ENCODE measurements at regions not wholly inside any gene's neighbourhood (a gene's known extent, or its start where the extent isn't known, plus 50 kb on each side); places are given as distances from the start of the nearest gene placed in this dataset.

DNA sequence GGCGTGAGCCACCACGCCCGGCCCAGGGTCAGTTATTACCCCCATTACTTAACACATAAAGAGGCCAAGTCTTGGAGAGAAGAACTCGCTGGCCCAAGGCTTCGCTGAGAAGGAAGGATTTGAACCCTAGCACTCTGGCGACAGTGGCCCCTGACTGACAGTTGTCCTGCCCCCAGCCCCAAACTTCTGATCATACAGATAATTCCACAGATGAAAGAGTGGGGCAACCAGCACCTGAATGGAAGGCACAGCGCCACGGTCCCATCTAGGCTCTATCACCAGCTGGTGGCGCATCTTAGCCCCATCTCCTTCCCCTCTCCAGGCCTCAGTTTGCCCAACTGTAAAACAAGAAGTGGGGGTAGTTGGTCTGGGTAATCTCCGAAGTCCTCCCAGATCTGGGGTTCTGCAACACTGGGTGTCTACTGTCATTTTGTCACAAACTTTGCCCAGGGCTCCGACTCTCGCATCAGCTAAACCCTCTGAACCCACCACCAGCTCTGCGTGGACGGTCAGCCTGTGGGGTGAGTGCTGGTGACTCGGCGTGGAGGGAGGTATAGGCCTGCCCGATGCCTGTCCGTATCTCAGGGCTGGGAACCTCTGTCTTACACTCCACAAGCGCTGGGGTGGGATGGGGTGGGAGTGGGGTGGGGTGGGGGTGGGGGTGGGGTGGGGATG is 209.3 kb downstream of the C9orf50 start:
- DNase-seq = no peak

DNA sequence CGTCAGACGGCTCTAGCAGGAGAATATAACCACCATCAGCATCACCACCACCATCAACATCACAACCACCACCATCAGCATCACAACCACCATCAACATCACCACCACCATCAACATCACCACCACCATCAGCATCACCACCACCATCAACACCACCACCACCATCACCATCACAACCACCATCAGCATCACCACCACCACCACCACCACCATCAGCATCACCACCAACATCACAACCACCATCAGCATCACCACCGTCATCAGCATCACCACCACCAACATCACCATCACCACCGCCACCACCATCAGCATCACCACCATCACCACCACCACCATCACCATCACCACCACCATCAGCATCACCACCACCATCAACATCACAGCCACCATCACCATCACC is 210.7 kb downstream of the C9orf50 start:
- DNase-seq = no peak

DNA sequence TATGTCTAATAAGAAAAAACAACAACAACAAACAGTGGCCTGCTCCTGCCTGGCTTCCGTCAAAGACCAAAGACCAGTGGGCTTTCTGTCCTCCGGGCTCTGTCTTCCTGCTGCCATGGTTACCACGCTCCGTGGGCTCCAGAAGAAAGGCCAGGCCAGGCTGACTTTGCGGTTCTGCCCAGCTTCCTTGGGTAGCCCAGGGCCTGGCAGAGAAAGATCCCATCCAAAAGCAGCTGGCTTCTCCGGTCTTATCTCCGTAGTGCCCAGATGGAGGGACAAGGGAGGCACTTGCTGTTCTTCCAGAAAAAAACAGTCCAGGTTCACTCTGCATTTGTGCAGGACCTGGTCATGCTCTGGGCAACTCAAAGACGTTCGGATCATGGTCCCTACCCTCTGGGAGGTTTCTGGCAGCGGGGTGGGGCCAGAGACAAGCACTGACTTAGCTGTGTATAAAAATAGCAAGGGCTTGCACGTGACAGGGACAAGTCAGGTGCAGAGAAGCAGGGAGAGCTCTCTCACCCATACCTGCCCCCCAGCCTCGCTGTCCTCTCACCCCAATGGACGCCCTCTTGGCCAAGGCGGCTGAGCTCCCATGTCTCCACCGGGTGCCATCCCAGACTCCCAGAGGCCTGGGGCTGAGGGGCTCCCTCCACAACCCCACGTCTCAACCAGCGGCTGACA is 212.2 kb downstream of the C9orf50 start:
- DNase-seq = no peak

DNA sequence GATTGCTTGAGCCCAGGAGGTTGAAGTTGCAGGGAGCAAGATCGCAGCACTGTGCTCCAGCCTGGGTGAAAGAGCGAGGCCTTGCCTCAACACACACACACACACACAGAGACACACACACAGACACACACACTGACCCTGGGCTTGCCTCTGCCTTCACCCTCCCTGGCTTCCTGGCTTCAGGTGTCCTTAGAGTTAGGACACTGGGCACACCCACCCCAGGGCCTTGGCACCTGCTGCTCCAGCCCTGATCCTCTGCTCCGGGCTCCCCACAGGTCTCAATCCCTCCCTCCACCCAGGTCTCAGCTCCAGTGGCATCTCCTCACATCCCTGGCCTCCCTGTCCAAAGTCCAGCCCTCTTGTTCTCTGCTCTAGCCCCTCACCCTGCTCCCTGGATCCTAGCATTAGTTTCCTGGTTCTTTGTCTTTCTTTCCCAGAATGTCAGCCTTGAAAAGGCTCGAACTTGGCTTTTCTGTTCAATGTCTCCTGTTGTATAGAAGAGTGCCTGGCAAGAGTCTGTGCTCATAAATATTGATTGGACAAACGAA is 212.9 kb downstream of the C9orf50 start:
- no peak for DNase-seq

DNA sequence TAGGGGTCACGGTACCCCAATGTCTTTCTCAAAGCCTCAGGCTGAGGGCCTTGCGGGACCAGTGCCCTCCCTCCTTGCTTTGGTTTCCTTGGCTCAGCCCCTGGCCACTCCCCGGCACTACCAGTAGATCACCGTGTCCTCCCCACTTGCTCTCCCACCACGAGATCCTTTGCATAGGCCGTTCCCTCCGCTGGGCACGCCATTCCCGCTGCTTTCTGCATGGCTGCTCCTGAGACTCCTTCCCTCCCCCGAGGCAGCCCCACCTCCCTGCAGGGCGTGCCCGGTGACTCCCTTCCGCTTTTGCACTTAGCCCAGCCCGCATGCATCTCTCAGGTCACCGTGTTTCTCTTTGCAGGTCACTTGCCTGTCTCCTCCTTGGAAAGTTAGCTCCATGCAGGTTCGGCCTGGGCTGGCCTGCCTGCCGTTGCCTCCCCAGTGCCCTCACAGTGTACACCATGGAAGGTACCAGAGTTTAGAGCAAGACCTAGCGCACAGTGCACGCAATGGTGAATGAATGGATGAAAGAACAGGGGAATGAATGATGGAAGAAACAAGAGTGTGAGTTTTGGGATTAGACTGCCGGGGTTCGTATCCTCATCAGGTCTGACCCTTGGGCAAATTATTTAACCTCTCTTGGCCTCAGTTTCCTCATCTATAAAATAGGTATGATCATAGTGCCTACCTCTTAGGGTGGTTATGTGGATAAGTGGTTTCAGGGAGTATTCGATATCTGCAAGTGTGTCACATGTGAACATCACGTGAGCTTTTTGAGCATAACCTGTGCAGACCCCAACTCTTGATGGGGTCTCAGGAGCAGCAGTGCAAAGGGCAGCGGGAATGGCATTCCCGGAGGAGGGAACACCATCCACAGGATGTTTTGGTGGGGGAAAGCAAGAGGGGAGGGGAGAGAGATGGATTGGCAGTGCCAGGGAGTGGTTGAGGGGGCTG is 214.3 kb downstream of the C9orf50 start:
- DNase-seq = no peak

DNA sequence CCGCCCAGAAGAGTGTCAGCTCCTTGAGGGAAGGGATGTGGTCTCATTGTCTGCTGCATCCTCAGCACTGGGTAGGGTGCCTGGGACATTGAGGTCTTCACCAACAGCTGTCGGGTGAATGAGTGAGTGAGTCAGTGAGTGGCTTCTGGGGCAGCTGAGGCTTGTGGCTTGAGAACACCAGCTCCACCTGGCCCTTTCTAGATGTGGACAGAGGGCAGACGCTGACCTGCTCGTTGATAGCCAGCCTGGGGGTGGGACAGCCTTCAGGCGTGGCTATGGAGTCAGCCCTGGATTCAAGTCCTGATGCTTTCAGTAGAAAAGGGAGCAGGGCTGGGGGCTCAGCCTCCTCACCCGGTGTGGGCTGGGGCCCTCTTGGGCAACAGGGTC is 215.1 kb downstream of the C9orf50 start:
- DNase-seq = no peak

DNA sequence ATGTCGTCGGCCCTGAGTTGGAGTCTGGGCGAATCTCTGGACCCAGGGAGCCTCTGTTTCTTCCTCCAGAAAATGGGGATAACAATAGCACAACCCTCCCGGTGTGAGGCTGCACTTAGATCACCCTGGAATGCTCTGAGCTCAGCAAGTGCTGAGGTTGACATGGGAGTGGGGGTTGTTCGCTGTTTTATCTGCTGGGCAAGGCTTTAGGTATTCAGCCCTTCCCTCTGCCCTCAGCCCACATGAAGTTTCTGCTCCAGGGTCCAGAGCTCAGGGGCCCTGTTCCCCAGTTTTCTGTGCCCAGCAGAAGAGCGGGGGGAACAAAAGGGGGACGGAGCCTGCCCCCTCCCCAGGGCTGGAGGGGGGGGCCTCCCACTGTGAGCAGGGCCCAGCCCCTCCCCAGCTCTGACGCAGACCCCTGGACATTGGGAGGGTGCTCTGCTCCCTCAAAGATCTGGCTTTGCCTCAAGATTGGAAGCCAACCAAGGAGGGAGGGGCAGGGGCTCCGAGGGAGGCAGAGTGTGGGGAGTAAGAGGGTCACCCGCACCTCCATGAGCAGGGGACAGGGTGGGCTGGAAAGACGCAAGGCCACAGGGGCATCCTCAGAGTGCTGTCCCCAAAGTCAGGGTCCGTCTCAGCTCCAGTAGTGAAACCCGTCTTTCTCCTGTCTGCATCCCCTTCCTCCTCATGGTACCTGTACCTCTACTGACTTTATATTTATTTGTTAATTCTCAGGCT is 215.6 kb downstream of the C9orf50 start:
- DNase-seq = no peak

DNA sequence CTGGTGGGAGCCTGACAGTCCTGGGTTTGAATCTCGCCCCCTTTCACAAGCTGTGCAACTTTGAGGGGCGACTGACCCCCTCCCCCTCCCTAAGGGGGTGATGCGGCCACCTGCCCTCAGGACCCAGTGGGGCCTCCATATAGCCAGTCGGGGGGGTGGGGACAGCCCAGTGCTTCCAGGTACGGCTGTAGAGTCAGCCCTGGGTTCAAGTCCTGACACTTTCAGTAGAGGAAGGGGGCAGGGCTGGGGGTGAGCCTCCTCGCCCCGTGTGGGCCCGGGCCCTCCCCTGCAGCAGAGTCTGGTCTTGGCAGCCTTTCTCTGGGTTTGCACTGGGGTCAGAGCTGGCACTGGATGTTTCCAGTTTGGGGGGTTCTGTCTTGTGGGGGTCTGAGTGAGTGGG is 216.3 kb downstream of the C9orf50 start:
- no peak for DNase-seq

DNA sequence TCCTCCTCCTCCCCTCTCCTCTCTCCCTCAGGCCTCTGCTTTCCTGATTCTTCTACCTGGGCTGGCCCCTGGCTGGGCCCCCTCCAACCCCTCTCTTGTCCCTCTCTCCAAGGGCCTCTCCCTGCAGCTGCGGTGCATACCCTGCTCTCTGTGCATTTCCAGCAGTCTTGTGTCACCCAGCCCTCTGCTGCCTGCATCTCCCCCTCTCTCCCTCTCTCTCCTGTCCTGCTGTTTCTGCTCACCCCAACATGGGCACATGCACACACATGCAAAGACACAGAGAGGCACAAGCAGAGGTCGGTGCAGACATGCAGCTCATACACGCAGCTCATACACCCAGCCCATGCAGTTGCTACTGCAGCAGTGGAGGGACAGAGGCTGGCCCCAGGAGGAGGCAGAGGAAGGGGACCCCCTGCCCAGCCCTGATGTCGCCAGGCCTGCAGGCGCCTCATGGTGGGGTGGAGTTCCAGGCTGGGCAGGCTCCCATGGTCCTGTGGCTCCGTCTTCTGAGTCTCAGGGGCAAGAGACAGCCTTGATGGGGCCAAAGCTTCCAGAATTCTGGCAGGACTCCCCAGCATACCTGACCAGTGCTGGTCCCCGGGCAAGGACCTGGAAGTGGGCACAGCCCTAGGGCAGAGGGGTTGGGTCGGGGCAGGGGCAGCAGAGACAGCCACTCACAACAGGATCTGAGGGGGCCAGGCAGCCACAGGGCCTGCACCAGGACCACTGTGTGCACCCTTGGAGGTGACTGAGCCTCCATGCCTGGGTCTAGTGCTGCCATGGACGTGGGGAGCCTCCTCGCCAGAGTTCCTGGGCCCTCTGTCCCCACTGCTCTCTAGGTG is 216.9 kb downstream of the C9orf50 start:
- DNase-seq = no peak

DNA sequence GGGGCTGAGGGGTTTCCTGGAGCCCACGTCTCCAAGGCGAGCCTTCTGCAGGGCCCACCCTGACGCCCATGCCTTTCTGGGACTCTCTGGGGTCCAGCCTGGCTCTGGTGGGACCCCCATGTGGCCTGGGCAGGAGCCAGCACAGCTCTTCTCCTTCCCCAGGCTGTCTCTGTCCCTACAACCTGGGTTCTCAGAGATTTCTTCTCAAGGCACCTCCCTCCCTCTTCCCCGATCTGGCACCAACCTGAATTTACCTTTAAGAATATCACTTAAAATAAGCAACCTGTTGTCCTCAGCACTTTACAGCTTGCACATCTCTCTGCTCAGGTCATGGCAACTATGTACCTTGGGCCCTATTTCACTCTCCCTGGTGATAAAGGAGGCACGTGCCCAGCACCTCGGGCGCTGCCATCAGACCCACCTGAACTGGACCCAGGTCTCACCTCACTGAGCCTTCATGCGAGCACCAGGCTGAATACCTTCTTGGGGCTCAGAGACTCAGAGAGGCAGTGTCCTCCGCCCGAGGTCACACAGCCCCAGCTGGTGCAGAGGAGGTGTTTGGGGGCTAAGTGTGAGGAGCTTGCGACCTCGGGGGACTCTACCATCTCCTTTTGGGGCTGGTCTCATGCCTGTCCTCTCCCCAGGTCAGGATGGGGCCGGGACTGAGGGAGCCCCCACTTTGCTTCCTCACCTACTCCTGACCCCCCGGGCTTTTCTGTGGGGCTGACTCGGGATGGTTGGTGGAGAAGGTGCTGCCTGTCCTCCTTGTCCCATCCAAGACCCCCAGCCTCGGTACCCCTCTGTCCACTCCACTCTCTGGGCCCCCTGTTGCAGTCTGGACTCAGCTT is 217.7 kb downstream of the C9orf50 start:
- DNase-seq = no peak

DNA sequence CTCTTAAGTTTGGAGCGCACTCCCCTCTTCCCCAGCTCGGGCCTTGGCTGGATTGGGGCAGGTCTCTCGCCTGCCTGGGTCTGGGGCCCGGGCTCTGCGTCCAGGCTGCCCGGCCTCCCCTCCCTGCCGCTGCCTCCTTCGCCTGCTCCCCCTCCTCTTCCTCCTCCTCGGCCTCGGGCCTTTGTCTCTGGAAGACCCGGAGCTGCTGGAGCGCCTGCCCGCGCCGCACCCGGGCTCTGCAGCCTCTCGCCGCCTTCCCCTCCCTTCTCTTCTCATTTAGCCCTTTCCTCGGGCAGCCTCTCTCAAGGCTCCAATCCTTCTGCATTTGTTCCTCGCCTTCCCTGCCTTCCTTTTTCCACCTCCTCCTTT is 218.5 kb downstream of the C9orf50 start:
- DNase-seq = no peak

DNA sequence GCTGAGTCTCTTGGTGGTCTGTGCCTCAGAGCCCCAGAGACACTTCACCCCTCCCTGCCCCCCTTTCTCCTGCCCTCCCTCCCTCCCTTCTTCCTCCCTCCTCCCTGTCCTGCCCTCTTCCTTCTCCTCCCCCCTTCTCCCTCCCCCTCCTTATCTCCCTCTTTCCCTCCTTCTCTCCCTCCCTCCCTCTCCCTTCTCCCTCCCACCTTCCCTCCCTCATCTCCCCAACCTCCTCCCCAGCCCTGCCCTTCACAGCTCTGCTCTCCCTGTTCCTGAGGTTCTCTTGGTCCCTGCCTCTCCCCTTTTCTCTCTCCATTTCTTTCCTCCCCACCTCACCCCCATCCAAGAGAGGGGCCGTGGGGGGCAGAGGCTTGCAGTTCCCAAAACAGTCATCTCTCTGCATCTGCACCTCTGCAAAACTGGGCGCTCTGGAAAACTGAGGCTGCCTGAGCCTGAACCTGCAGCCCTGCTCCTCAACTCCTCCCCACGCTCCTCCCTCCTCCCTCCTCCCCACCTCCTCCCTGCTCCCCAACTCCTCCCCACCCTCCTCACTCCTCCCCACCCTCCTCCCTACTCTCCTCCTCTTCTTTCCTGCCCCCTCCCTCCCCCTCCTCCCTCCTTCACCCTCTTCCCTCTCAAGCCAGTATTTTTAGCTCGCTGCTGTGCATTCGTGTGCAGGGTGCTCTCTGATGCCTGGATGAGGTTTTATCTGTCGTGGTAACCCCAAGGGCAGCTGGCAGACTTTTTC is 219.1 kb downstream of the C9orf50 start:
- DNase-seq = no peak

DNA sequence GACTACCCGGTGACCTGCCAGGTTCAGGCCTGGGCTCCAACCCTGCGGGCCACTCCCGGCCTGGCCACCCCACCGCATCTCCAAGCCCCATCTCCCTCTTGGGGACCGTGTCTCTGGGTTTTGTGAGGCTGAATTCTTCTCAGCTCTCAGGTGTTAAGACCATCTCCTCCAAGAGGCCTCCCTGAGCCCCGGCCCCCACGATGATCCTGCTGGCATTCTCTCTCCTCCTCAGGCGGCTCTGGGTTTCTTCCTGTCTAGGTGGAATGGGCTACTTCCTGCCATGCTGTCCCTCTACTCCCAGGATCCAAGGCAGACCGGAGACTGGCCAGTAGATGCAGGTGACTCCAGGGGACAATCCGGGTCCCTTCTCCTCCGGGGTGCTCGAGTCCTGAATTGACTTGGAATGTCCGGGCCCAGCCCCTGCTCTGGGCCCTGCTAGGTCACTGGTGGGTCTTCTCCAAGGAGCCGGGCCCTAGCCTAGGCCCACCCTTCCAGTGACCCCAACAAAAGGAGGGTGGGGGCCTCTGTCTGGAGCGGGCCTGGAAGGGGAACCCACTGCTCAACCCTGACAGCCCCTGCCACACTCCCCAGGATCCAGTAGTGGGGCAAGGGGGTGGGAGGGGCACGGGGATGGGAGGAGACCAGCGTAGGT is 219.8 kb downstream of the C9orf50 start:
- no peak for DNase-seq

DNA sequence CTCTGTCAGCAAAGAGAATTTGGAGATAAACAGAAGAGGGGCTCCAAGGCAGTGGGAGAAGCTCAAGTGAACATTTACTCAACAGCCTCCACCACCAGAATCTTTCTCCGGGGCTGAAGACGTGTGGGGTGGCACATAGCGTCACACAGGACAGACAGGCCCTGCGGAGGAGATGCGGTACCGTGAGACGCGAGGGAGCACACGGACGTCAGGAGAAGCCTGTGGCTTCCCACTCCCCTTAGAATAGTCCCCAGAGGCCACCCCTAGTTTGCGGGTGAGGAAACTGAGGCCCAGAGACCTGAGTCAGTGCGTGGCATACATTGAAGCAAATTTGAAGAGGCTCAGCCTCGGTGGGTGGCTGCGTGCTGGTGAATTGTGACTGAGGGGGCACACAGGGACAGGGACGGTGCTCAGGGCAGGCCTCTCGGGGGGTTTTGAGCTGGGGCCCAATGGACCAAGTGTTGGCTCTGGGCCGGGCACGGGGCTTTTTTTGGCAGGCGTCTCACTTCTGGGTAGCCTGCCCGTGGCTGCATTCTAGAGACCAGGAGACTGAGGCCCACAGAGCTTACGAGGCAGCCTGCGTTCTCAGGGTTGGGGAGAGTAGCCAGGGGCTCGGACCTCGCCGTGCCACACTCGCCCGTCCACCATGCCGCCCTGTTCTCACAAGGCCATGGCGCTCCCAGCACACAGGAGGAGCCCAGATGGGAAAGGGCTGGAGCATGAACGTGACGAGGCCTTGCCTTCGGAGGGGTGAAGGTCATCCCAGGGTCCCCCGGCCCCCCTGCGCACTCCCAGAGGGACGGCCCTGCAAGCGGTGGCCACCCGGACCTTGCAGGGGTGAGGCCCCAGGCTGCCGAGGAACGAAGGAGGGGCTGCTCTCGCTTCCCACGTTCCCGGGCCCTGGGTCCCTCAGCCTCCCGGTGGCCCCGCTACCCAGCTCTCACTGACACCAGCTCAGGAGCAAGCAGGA is 220.6 kb downstream of the C9orf50 start:
- no peak for DNase-seq

DNA sequence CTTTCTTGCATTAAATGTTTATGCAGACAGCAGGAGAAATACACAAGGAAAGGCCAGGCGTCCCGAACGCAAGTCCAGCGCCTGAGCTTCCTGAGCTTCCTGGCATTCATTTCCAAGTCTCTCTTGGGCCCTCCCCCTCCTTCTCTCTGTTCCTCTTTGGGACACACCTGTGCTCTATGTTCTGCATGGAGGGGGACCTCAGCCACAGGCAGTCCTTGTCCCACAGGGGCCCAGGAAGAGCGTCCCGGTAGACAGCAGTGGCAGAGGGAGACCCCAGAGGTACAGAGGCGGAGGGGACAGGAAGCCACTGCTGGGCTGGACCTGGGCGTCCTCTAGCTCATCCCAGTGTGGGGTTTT is 221.3 kb downstream of the C9orf50 start:
- DNase-seq = no peak

DNA sequence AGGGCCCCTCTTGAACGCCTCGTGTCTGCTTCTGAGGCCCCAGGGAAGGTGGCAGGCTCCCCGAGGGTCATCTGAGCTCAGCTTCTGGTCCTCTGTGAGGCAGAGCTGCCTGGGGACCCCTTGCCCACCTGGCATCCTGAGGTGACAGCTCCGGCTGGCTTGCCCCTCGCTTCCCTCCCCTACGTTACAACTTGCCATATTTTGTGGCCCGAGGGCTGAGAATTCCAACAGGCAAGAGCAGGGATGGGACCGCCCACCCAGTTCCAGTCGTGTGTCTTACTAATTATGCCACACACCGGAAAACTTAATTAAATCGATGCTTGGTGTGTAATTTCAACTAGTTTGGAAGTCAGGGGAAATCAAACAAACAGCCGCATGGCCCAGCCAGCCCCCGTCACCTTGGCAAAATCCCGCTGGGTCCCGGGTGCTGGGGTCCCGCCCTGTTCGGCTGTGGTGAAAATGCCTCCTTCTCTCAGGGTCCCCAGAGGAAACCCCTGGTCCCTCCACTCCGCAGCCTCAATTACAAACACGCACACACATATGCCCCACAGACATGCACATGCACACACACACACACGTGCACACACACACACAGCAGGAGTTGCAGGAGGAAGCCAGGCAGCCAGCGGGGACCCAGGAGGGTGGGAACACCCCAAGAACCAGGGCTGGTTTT is 221.0 kb upstream of the IER5L start:
- DNase-seq = no peak

DNA sequence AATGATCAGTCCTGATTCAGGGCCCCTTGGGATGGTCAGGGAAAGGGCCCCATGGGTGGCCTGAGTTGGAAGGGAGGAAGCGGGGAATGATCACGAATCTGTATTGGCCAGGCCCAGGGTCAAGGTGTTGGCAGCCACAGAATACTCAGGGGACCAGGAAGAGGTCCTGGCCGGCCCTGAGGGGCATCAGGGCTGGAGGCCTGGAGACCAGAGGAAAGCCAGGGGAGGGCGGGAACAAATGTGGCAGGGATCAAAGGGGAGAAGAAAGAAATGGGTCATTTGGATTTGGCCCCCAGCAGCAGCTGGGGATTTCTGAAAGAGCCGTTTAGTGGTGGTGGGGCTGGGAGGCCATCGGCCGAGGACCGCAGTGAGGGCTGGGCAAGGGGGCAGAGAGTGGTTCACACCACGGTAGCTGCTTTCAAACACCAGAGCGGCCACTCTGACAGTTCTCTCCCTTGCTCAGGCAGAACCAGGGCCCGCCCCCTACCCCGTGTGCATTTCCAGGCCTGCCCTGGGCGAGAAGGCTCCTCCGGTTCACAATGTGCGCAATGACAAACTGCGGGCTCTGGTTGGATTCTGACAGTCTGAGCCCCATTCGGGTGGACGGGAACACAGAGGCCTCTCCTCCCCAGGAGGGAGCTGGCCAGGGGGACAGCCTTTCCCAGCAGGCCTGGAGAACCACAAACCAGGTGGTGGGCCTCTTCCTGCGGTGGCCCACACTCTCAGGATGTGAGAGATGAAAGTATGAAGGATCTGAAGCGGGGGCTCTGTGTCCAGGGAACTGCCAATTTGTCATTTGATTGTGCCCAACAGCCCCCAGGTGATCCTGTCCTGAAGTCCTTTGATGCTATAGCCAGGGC is 220.3 kb upstream of the IER5L start:
- DNase-seq = no peak
